ENCODE measurements at regions not wholly inside any gene's neighbourhood (a gene's known extent, or its start where the extent isn't known, plus 50 kb on each side); places are given as distances from the start of the nearest gene placed in this dataset.

DNA sequence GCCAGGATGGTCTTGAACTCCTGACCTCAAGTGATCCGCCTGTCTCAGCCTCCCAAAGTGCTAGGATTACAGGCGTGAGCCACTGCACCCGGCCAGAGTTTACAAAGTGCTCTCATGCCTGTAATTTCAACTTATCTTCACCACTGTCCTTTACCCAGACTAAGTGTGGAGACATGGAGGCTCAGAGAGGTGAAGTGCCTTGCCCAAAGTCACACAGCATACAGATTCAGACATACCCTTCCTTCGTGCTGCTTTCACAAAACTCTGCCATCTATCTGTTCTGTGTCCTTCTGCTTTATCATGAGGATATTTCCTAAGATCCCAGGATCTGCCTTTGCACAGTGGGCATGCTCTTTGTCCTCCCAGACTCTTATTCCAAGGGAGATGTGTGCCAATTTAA lies 143.6 kb upstream of the SYT13 start:
- TF ChIP-seq ELF1 (IDR thresholded peaks at IDR 0.05): no peak
- no peak for TF ChIP-seq EZH2phosphoT487 (IDR thresholded peaks at IDR 0.05; ENCODE audit: borderline replicate concordance, low read depth)
- TF ChIP-seq GATA2 (CRISPR knock-in tag; IDR thresholded peaks at IDR 0.05): no peak
- TF ChIP-seq USF1 (IDR thresholded peaks at IDR 0.05; ENCODE audit: borderline replicate concordance, low read depth): no peak
- TF ChIP-seq, protein P1, sequence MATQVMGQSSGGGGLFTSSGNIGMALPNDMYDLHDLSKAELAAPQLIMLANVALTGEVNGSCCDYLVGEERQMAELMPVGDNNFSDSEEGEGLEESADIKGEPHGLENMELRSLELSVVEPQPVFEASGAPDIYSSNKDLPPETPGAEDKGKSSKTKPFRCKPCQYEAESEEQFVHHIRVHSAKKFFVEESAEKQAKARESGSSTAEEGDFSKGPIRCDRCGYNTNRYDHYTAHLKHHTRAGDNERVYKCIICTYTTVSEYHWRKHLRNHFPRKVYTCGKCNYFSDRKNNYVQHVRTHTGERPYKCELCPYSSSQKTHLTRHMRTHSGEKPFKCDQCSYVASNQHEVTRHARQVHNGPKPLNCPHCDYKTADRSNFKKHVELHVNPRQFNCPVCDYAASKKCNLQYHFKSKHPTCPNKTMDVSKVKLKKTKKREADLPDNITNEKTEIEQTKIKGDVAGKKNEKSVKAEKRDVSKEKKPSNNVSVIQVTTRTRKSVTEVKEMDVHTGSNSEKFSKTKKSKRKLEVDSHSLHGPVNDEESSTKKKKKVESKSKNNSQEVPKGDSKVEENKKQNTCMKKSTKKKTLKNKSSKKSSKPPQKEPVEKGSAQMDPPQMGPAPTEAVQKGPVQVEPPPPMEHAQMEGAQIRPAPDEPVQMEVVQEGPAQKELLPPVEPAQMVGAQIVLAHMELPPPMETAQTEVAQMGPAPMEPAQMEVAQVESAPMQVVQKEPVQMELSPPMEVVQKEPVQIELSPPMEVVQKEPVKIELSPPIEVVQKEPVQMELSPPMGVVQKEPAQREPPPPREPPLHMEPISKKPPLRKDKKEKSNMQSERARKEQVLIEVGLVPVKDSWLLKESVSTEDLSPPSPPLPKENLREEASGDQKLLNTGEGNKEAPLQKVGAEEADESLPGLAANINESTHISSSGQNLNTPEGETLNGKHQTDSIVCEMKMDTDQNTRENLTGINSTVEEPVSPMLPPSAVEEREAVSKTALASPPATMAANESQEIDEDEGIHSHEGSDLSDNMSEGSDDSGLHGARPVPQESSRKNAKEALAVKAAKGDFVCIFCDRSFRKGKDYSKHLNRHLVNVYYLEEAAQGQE (IDR thresholded peaks at IDR 0.05; ENCODE audit: low read depth, low read length): no peak
- no peak for TF ChIP-seq CTCF (IDR thresholded peaks at IDR 0.05)
- no peak for TF ChIP-seq POLR2AphosphoS5 (IDR thresholded peaks at IDR 0.05; ENCODE audit: low read depth, low read length)
- TF ChIP-seq MEF2A (IDR thresholded peaks at IDR 0.05; ENCODE audit: borderline replicate concordance, low read depth): no peak
- TF ChIP-seq RCOR1 (IDR thresholded peaks at IDR 0.05; ENCODE audit: low read length): no peak
- no peak for TF ChIP-seq RAD21 (IDR thresholded peaks at IDR 0.05; ENCODE audit: low read length)
- TF ChIP-seq SMC3 (IDR thresholded peaks at IDR 0.05; ENCODE audit: low read depth, low read length): no peak
- TF ChIP-seq GABPA (IDR thresholded peaks at IDR 0.05; ENCODE audit: low read depth): no peak
- no peak for TF ChIP-seq MAX (IDR thresholded peaks at IDR 0.05; ENCODE audit: low read depth)
- TF ChIP-seq EP300 (IDR thresholded peaks at IDR 0.05; ENCODE audit: borderline replicate concordance in 1 of 2, low read depth in 1 of 2, low read length in 1 of 2): no peak
